Neural progenitor cell (in vitro differentiated cells): ENCODE measurements at regions not wholly inside any gene's neighbourhood (a gene's known extent, or its start where the extent isn't known, plus 50 kb on each side); places are given as distances from the start of the nearest gene placed in this dataset.

Experiments used
- CTCF ChIP-seq: fragments of 200-600 bp; sonication (generic); IDR thresholded peaks from 2 replicates; pipeline ENCODE4 v1.5.1; 2017; ENCODE audit warnings: antibody characterized with exemption, mild to moderate bottlenecking
- EZH2phosphoT487 ChIP-seq: fragments of 200-600 bp; sonication (generic); IDR thresholded peaks from 2 replicates; pipeline ENCODE4 v1.6.1; 2017; ENCODE audit warnings: antibody characterized with exemption

GRCh38 chr12:30023186-30023585 lies 239.4 kb upstream of the TMTC1 start:
- TF ChIP-seq CTCF (no peak), EZH2phosphoT487 (no peak)
